ENCODE measurements at regions not wholly inside any gene's neighbourhood (a gene's known extent, or its start where the extent isn't known, plus 50 kb on each side); places are given as distances from the start of the nearest gene placed in this dataset.

DNA sequence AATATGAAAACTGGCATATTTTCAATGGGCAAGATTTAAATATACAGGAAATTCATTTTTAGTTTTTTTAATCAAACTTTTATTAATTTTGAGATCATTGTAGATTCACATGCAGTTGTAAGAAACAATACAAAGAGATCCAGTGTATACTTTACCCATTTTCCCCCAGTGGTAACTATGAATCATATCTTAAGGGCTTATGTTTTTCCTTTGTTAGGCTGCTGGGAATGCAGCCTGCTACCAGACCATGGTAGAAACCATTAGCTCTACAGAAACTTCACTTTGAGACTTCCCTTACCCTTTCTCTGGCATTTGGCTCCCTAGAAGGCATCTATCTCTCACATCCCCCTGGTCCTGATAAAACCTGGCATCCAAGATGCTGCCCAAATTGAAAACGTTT is 147.6 kb upstream of the EOLA2 start (continued):
- TF ChIP-seq, protein P1, sequence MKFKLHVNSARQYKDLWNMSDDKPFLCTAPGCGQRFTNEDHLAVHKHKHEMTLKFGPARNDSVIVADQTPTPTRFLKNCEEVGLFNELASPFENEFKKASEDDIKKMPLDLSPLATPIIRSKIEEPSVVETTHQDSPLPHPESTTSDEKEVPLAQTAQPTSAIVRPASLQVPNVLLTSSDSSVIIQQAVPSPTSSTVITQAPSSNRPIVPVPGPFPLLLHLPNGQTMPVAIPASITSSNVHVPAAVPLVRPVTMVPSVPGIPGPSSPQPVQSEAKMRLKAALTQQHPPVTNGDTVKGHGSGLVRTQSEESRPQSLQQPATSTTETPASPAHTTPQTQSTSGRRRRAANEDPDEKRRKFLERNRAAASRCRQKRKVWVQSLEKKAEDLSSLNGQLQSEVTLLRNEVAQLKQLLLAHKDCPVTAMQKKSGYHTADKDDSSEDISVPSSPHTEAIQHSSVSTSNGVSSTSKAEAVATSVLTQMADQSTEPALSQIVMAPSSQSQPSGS (IDR thresholded peaks at IDR 0.05; ENCODE audit: low read length): no peak
- no peak for TF ChIP-seq CBFB (IDR thresholded peaks at IDR 0.05; ENCODE audit: low read depth)
- no peak for TF ChIP-seq SUPT20H (IDR thresholded peaks at IDR 0.05; ENCODE audit: borderline replicate concordance, control insufficient read depth, low read depth, low read length)

DNA sequence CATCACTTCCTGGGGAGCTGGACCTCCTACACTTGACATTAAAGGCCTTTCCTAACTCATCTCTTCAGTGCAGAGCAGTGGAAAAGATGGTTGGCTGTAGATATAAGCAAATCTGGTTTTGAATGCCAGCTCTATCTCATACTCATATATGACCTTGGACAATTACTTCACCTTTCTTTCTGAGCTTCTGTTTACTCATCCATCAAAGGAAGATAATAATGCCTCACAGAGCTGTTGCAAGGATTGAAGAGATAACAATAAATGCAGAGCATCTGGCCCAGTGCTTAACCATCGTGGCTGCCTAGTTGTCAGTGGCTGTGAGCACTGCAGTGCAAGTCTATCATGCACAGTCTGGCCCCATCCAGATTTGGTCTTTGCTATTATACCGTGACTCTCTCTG is 148.1 kb upstream of the EOLA2 start:
- H3K36me3 ChIP-seq (ENCODE audit: control insufficient read depth in 2 of 2, insufficient read depth in 2 of 2, low read length in 1 of 2): no peaks in the 10 kb centered on the region
- no peaks in the 10 kb centered on the region; a peak in 2 of 4 replicates for H3K27me3 ChIP-seq (replicated peaks in 1 of 2; ENCODE audit: control insufficient read depth in 2 of 2, insufficient read depth in 2 of 2, low read length in 1 of 2)
- DNase-seq (ENCODE audit: low read depth, low spot score) (no peak), FAIRE-seq (no peak), ATAC-seq (no peak)
- H3K9me3 ChIP-seq (replicated peaks; ENCODE audit: control insufficient read depth, insufficient read depth, low read length): no peaks in the 10 kb centered on the region
- no peaks in the 10 kb centered on the region for H4K20me1 ChIP-seq (ENCODE audit: control insufficient read depth, insufficient read depth)
- intact Hi-C loops (cut with micrococcal nuclease; ENCODE audit: unreplicated experiment) (no loop called here), in situ Hi-C loops (cut with MboI) (no loop called here)
- RAD21 ChIA-PET (ENCODE audit: unreplicated experiment): no interaction called here
- SMC1A ChIA-PET (ENCODE audit: uncharacterized antibody, unreplicated experiment): no interaction called here
- no peak overlapping the region for H3K27ac ChIP-seq (ENCODE audit: control insufficient read depth, insufficient read depth)
- no peak overlapping the region for H2AFZ ChIP-seq (ENCODE audit: control insufficient read depth, low read depth, low read length)
- no peak overlapping the region for H3K9ac ChIP-seq (ENCODE audit: control insufficient read depth, insufficient read depth, low read length)
- CTCF ChIA-PET: no interaction called here
- POLR2A ChIA-PET: no interaction called here
- no peaks in the 10 kb centered on the region; the same call in 1 of the 2 replicates for H3K4me1 ChIP-seq (ENCODE audit: control insufficient read depth, insufficient read depth, low read length)
- no peak overlapping the region for H3K4me2 ChIP-seq (ENCODE audit: control insufficient read depth, insufficient read depth)
- no TSS peak for BruUV-seq (replicated peaks)
- no peaks in the 10 kb centered on the region for H3K79me2 ChIP-seq (ENCODE audit: control insufficient read depth, insufficient read depth, low read length)
- 3% methylated on average over 2 of the region's 2 CpGs for WGBS (ENCODE audit: insufficient coverage, insufficient replicate concordance, low lambda C conversion rate, missing lambda C conversion rate)
- no peak overlapping the region for H3K4me3 ChIP-seq
- no peak for TF ChIP-seq YBX1 (IDR thresholded peaks at IDR 0.05)
- TF ChIP-seq TCF7 (IDR thresholded peaks at IDR 0.05; ENCODE audit: borderline replicate concordance): no peak
- TF ChIP-seq, protein P2, sequence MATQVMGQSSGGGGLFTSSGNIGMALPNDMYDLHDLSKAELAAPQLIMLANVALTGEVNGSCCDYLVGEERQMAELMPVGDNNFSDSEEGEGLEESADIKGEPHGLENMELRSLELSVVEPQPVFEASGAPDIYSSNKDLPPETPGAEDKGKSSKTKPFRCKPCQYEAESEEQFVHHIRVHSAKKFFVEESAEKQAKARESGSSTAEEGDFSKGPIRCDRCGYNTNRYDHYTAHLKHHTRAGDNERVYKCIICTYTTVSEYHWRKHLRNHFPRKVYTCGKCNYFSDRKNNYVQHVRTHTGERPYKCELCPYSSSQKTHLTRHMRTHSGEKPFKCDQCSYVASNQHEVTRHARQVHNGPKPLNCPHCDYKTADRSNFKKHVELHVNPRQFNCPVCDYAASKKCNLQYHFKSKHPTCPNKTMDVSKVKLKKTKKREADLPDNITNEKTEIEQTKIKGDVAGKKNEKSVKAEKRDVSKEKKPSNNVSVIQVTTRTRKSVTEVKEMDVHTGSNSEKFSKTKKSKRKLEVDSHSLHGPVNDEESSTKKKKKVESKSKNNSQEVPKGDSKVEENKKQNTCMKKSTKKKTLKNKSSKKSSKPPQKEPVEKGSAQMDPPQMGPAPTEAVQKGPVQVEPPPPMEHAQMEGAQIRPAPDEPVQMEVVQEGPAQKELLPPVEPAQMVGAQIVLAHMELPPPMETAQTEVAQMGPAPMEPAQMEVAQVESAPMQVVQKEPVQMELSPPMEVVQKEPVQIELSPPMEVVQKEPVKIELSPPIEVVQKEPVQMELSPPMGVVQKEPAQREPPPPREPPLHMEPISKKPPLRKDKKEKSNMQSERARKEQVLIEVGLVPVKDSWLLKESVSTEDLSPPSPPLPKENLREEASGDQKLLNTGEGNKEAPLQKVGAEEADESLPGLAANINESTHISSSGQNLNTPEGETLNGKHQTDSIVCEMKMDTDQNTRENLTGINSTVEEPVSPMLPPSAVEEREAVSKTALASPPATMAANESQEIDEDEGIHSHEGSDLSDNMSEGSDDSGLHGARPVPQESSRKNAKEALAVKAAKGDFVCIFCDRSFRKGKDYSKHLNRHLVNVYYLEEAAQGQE (IDR thresholded peaks at IDR 0.05; ENCODE audit: low read depth, low read length): no peak
- TF ChIP-seq RUNX3 (IDR thresholded peaks at IDR 0.05; ENCODE audit: low read length): no peak
- TF ChIP-seq, protein P3, sequence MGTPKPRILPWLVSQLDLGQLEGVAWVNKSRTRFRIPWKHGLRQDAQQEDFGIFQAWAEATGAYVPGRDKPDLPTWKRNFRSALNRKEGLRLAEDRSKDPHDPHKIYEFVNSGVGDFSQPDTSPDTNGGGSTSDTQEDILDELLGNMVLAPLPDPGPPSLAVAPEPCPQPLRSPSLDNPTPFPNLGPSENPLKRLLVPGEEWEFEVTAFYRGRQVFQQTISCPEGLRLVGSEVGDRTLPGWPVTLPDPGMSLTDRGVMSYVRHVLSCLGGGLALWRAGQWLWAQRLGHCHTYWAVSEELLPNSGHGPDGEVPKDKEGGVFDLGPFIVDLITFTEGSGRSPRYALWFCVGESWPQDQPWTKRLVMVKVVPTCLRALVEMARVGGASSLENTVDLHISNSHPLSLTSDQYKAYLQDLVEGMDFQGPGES (IDR thresholded peaks at IDR 0.05): no peak
- TF ChIP-seq BRCA1 (IDR thresholded peaks at IDR 0.05; ENCODE audit: low read depth, low read length): no peak
- TF ChIP-seq DPF2 (IDR thresholded peaks at IDR 0.05): no peak
- no peak for TF ChIP-seq RB1 (IDR thresholded peaks at IDR 0.05; ENCODE audit: borderline replicate concordance)
- TF ChIP-seq RBBP5 (conservative IDR thresholded peaks at IDR 0.05): no peak
- TF ChIP-seq PAX5 (IDR thresholded peaks at IDR 0.05; ENCODE audit: borderline replicate concordance, low read depth, low read length): no peak
- no peak for TF ChIP-seq POLR2AphosphoS5 (IDR thresholded peaks at IDR 0.05; ENCODE audit: low read length)
- no peak for TF ChIP-seq CHD4 (IDR thresholded peaks at IDR 0.05)
- TF ChIP-seq, protein P4, sequence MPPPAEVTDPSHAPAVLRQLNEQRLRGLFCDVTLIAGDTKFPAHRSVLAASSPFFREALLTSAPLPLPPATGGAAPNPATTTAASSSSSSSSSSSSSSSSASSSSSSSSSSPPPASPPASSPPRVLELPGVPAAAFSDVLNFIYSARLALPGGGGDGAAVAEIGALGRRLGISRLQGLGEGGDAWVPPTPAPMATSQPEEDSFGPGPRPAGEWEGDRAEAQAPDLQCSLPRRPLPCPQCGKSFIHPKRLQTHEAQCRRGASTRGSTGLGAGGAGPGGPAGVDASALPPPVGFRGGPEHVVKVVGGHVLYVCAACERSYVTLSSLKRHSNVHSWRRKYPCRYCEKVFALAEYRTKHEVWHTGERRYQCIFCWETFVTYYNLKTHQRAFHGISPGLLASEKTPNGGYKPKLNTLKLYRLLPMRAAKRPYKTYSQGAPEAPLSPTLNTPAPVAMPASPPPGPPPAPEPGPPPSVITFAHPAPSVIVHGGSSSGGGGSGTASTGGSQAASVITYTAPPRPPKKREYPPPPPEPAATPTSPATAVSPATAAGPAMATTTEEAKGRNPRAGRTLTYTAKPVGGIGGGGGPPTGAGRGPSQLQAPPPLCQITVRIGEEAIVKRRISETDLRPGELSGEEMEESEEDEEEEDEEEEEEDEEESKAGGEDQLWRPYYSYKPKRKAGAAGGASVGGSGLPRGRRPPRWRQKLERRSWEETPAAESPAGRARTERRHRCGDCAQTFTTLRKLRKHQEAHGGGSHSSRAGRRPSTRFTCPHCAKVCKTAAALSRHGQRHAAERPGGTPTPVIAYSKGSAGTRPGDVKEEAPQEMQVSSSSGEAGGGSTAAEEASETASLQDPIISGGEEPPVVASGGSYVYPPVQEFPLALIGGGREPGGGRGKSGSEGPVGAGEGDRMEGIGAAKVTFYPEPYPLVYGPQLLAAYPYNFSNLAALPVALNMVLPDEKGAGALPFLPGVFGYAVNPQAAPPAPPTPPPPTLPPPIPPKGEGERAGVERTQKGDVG (CRISPR knock-in tag; IDR thresholded peaks at IDR 0.05): no peak
- no peak for TF ChIP-seq ETV6 (conservative IDR thresholded peaks at IDR 0.05 in 1 of 2, IDR thresholded peaks at IDR 0.05 in 1 of 2; ENCODE audit: borderline replicate concordance in 1 of 2, low read depth in 1 of 2)
